Activated CD8-positive, alpha-beta T cell treated with anti-CD3 and anti-CD28 coated beads, Interleukin-2, amount 10 ng/mL, durations not matched to agents 7 days and 5 days (primary cell): ENCODE measurements at regions not wholly inside any gene's neighbourhood (a gene's known extent, or its start where the extent isn't known, plus 50 kb on each side); places are given as distances from the start of the nearest gene placed in this dataset.

Experiments
- ATAC-seq: fragments of 150-1000 bp; cut with Tn5 transposase; one replicate; pipeline ENCODE4 v1.10.0; 2021; ENCODE audit warnings: moderate library complexity
- CTCF ChIA-PET: fragments of 350-600 bp; sonication (Branson Sonifier 250); formaldehyde crosslinking; loops from one replicate; lab custom pipeline; 2021; ENCODE audit warnings: antibody characterized with exemption; lab: Charles Lee
- POLR2A ChIA-PET: fragments of 350-600 bp; sonication (Branson Sonifier 250); formaldehyde crosslinking; loops from one replicate; lab custom pipeline; 2021; ENCODE audit warnings: antibody characterized with exemption; lab: Charles Lee
- DNase-seq: peaks from one replicate; pipeline ENCODE4 v3.0.0-alpha.2; 2020
- H3K27ac Mint-ChIP-seq: one replicate; pipeline ENCODE4 v1.8.0; 2021; ENCODE audit warnings: mild to moderate bottlenecking, mixed read lengths
- H3K27me3 Mint-ChIP-seq: one replicate; pipeline ENCODE4 v1.8.0; 2021; ENCODE audit warnings: low read depth, mixed read lengths
- H3K36me3 Mint-ChIP-seq: one replicate; pipeline ENCODE4 v1.8.0; 2021; ENCODE audit warnings: low read depth, mixed read lengths
- H3K4me1 Mint-ChIP-seq: one replicate; pipeline ENCODE4 v1.8.0; 2021; ENCODE audit warnings: low read depth, mixed read lengths
- H3K4me3 Mint-ChIP-seq: one replicate; pipeline ENCODE4 v1.8.0; 2021; ENCODE audit warnings: mild to moderate bottlenecking, mixed read lengths
- H3K9me3 Mint-ChIP-seq: one replicate; pipeline ENCODE4 v1.8.0; 2022; ENCODE audit warnings: mixed read lengths; ENCODE audit not compliant: insufficient read depth

DNA sequence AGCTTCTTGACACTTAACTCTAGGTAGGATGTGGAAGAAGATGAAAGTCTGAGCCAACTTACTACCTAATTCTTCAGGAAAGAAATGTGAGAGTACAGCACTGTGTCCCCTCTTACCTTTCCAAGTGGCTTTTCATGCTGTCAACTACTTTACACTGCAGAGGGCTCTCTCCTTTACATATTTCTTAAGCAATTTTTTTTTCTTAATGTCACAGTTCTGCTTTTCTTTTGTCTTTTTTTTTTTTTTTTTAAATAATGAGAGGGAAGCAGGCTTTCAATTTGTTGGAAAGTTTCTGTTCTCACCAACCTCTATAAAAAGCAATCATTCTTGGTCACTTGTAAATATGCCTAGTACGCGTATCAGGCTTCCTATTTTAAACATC lies 212.7 kb upstream of the MIR17HG start:
- no peak overlapping the region for H3K4me3 Mint-ChIP-seq

DNA sequence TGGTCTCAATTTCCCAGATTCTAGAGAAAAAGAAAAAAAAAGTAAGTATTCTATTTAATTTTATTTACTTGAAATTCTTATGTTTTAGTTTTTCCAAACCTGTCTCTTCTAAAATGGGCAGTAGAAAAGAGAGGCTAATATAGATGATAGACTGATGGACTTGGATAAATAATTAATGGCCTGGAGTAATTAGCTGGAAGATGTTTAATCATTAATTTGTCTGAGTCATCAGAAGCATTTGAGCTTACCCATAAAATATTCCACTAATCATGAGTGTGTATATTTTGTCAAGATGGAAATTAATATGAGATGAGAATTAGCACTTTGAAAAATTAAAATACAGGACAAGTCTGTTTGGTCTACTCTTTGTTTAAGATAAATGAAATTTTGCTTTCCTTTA lies 212.1 kb upstream of the MIR17HG start:
- ATAC-seq, result no peak
- ChIA-PET POLR2A (no interaction called here), CTCF (no interaction called here)
- no peak overlapping the region for H3K27ac Mint-ChIP-seq
- no peaks in the 10 kb centered on the region for H3K36me3 Mint-ChIP-seq
- H3K4me3 Mint-ChIP-seq, result no peak overlapping the region
- DNase-seq, result no peak
- no peaks in the 10 kb centered on the region for H3K4me1 Mint-ChIP-seq
- H3K27me3 Mint-ChIP-seq, result no peaks in the 10 kb centered on the region
- H3K9me3 Mint-ChIP-seq, result no peaks in the 10 kb centered on the region

More for the DNA sequence above, 212.7 kb upstream of the MIR17HG start:
- H3K27me3 Mint-ChIP-seq, result no peaks in the 10 kb centered on the region
- ATAC-seq, result no peak
- DNase-seq, result no peak
- POLR2A ChIA-PET, result no interaction called here
- no peak overlapping the region for H3K27ac Mint-ChIP-seq
- no peaks in the 10 kb centered on the region for H3K4me1 Mint-ChIP-seq
- H3K36me3 Mint-ChIP-seq, result no peaks in the 10 kb centered on the region
- CTCF ChIA-PET, result interaction anchor here (0.6 to 1.1 kb wide), 5 partner anchors 8 to 179 kb away, joined by 3 to 5 read pairs (median 3); no protein-coding TSS in a partner anchor
- H3K9me3 Mint-ChIP-seq, result no peaks in the 10 kb centered on the region

DNA sequence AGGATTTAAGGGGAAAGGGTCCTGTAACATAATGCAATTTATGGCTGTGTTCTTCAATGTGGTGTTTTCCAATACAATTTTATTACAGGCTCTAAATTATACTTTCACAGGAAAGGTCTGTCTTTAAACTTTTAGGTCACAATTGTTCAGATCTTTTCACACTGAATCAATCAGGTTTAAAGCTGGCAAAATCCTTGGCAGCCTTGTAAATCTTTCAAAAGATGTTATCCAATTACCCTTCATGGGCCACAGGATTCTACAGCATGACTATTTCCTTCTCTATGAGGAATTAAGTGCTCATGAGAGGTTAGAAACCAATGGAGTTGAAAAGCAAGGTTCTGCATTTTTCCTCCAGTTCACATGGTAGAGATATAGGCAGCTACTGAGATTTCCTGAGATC lies 211.5 kb upstream of the MIR17HG start:
- H3K27me3 Mint-ChIP-seq, result no peaks in the 10 kb centered on the region
- POLR2A ChIA-PET, result no interaction called here
- H3K9me3 Mint-ChIP-seq, result no peaks in the 10 kb centered on the region
- DNase-seq, result no peak
- CTCF ChIA-PET, result no interaction called here
- ATAC-seq, result no peak
- H3K4me3 Mint-ChIP-seq, result no peak overlapping the region
- no peak overlapping the region for H3K27ac Mint-ChIP-seq
- no peaks in the 10 kb centered on the region for H3K36me3 Mint-ChIP-seq
- H3K4me1 Mint-ChIP-seq, result no peaks in the 10 kb centered on the region

DNA sequence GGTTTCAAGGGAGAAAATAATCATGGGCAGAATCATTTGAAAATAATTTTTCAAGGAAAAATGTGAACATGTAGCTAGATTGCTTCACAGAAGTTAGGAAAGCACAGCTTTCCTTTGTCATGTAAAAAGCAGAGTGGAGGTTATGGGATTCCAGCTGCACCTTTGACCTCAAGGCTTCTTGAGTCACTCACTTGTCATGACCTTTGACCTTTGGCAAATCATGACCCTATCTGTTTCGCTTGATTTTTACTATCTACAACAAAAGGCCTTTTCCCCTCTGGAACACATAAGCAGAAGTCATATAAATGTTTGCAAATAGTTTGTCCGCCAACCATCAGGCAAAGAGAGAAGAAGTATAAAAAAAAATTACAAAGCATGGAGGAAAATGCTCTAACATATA lies 210.7 kb upstream of the MIR17HG start:
- Mint-ChIP-seq H3K9me3 (no peaks in the 10 kb centered on the region), H3K4me3 (no peak overlapping the region), H3K4me1 (no peaks in the 10 kb centered on the region), H3K36me3 (no peaks in the 10 kb centered on the region), H3K27ac (no peak overlapping the region), H3K27me3 (no peaks in the 10 kb centered on the region)
- ATAC-seq, result no peak
- no peak for DNase-seq
- ChIA-PET CTCF (no interaction called here), POLR2A (no interaction called here)

DNA sequence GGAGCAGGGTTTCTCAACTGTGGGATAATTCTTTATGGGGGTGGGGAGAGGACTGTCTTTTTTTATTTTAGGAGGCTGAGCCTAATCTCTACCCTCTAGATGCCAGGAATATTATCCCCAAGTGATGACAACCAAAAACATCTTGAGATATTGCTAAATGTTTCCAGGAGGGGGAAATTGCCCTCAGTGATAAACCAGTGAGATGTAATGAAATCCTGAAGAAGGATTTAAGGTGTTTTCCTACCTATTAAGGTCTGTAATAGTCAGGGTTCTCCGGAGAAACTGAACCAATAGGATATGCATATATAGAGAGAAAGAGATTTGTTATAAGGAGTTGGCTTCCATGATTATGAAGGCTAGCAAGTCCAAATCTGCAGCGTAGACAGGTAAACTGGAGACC lies 208.3 kb upstream of the MIR17HG start:
- Mint-ChIP-seq H3K27ac (no peak overlapping the region), H3K27me3 (peaks cover under 1% of the 10 kb centered on the region), H3K36me3 (no peaks in the 10 kb centered on the region), H3K9me3 (no peaks in the 10 kb centered on the region), H3K4me3 (no peak overlapping the region), H3K4me1 (no peaks in the 10 kb centered on the region)
- CTCF ChIA-PET, result no interaction called here
- POLR2A ChIA-PET, result no interaction called here
- ATAC-seq (no peak), DNase-seq (no peak)

DNA sequence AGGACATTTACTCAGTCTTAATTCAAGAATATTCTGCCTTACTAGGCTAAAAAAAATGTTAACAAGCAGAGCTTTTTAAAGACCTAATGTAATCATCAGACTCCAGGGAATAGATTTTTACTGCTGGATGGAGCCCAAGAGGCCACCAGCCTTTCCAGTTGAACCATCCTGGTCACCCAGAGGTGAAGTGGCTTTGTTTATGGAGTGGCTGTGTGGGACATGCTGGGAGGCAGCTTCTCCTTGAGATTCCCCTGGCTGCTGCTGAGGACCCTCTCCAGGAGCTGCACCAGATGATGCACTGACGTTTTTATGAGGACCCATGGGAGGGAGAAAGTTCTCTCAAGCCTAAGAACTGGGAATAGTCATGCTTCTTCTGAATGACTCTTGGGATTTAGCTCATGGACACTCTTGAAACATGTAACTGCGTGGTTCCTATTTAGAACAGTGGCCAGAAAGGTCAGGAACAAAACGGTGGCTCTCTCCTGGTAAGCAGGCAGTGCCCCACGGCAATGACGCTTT lies 205.9 kb upstream of the MIR17HG start:
- Mint-ChIP-seq H3K36me3 (no peaks in the 10 kb centered on the region), H3K27me3 (peaks cover 2% of the 10 kb centered on the region), H3K27ac (no peak overlapping the region), H3K4me1 (no peaks in the 10 kb centered on the region), H3K4me3 (no peak overlapping the region), H3K9me3 (no peaks in the 10 kb centered on the region)
- no peak for ATAC-seq
- ChIA-PET CTCF (interaction anchor here (0.9 kb wide), 1 partner anchor 584 kb away, joined by 3 read pairs; no protein-coding TSS in a partner anchor), POLR2A (no interaction called here)
- DNase-seq, result no peak

DNA sequence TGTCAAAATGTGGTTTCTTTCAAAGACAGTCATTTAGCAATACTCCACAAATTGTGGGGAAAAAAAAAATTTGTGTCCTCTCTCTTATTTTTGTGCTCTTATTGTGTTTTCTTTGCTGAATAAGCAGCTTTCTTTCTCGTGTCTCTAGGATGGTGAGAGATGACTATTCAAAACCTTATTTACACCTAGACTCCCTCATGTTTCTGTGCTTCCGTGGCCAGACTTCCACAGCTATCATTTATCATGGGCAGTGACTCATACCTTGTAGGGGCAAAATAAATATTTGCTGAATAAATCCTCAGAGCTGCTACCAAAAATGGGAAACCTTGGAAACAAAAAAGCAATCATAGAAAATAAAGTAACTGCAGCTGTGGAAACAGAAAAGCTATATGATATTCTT lies 204.9 kb upstream of the MIR17HG start:
- no peak overlapping the region for H3K27ac Mint-ChIP-seq
- no peak overlapping the region for H3K4me3 Mint-ChIP-seq
- ATAC-seq (no peak), DNase-seq (no peak)
- ChIA-PET POLR2A (no interaction called here), CTCF (interaction anchor here (0.9 kb wide), 1 partner anchor 8 kb away, joined by 3 read pairs; no protein-coding TSS in a partner anchor)
- no peaks in the 10 kb centered on the region for H3K36me3 Mint-ChIP-seq
- no peaks in the 10 kb centered on the region for H3K4me1 Mint-ChIP-seq
- H3K27me3 Mint-ChIP-seq, result peaks cover 4% of the 10 kb centered on the region
- no peaks in the 10 kb centered on the region for H3K9me3 Mint-ChIP-seq

DNA sequence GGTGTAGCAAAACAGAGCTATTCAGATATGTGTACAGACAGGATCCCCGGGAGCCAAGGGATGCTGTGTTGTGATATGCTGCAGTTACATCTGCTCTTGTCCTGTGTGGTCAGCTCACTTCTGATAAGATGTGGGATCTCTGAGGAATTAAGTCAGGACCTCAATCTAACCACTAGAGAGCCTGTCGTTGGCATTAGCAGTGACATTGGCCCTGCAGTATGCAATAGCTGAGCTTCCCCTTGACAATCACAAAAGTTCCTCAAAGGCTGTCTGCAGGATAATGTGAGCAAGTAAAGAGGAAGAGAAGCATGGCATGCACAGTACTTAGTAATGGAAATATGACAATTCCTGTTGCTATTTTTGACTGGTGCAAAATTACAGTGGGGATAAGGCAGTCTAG lies 203.4 kb upstream of the MIR17HG start:
- Mint-ChIP-seq H3K27me3 (peaks cover 4% of the 10 kb centered on the region), H3K9me3 (no peaks in the 10 kb centered on the region), H3K4me1 (no peaks in the 10 kb centered on the region), H3K27ac (no peak overlapping the region), H3K4me3 (no peak overlapping the region), H3K36me3 (no peaks in the 10 kb centered on the region)
- DNase-seq, result no peak
- no peak for ATAC-seq
- ChIA-PET POLR2A (no interaction called here), CTCF (interaction anchor here (0.6 kb wide), 1 partner anchor 40 kb away, joined by 3 read pairs; no protein-coding TSS in a partner anchor)

DNA sequence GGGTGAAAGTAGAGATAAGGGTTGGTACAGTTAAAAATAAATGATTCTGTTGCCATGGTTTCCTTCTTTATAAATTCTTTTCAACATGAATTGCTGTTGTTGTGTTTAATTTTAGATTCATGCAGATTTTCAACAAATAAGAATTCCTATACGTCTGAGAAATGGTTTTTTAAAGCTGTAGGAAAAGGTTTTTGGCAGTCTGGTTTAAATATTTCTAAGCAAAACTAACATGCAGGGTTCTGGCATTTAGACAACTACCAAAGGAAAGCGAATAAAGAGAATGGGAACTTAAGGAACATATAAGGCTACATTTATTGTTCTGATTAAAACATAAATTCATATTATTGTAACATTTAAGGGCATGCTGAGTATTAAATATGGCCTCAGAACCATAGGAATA lies 203.0 kb upstream of the MIR17HG start:
- no peaks in the 10 kb centered on the region for H3K36me3 Mint-ChIP-seq
- peaks cover 4% of the 10 kb centered on the region for H3K27me3 Mint-ChIP-seq
- ChIA-PET POLR2A (no interaction called here), CTCF (no interaction called here)
- no peak overlapping the region for H3K4me3 Mint-ChIP-seq
- DNase-seq, result no peak
- no peaks in the 10 kb centered on the region for H3K9me3 Mint-ChIP-seq
- no peaks in the 10 kb centered on the region for H3K4me1 Mint-ChIP-seq
- ATAC-seq, result no peak
- no peak overlapping the region for H3K27ac Mint-ChIP-seq

DNA sequence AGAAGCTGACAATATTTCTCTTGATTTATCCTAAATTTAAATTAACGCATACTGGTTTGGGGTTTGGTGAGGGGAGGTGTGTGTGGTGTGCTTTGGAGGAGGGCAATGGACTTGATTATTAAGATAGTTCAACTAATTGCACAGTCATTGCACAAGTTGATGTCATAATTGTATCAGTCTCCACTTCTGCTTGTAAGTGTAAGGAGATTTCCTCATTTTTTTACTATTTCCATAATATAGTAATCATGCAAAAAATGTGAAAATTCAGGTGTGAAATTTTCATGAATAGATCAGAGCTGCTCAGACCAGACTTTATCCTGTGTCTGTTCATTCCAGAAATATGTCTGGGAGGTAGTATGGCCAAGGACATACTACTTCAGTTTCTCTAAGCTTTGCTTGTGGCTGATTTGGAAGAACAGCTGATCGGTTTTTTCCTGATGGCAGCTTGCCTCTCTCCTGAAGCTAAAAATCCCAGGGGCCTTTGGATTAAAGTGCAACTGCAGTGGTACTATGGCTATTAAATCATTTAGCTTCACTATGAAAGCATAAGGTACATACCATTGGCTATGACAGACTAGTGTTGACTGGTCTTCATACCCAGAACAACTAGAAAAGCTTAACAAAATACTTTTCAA lies 201.8 kb upstream of the MIR17HG start:
- ATAC-seq (no peak), DNase-seq (no peak)
- H3K27ac Mint-ChIP-seq, result no peak overlapping the region
- no peaks in the 10 kb centered on the region for H3K9me3 Mint-ChIP-seq
- peaks cover 4% of the 10 kb centered on the region for H3K27me3 Mint-ChIP-seq
- no peaks in the 10 kb centered on the region for H3K36me3 Mint-ChIP-seq
- no peaks in the 10 kb centered on the region for H3K4me1 Mint-ChIP-seq
- ChIA-PET CTCF (no interaction called here), POLR2A (no interaction called here)
- H3K4me3 Mint-ChIP-seq, result no peak overlapping the region

DNA sequence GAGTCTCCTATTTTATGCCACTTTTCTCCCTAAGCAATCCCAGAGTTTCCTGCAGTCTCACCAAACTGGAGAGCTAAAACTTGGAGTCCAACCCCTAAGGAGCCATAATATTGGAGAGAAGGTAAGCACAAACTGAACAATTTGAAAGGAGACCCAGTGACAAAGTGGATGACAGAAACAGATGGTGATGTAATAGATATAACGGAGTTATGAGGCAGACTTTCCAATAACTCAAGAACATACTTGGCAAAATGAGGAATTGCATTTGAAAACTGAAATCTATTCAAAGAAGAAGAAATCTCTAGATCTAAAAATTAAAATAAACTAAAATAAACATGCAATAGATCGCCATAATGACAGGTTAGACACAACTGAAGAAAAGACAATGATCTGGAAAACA lies 200.9 kb upstream of the MIR17HG start:
- Mint-ChIP-seq H3K4me3 (no peak overlapping the region), H3K36me3 (no peaks in the 10 kb centered on the region), H3K27me3 (peaks cover 4% of the 10 kb centered on the region), H3K27ac (no peak overlapping the region), H3K9me3 (no peaks in the 10 kb centered on the region), H3K4me1 (no peaks in the 10 kb centered on the region)
- DNase-seq, result no peak
- CTCF ChIA-PET, result no interaction called here
- no peak for ATAC-seq
- POLR2A ChIA-PET, result no interaction called here

DNA sequence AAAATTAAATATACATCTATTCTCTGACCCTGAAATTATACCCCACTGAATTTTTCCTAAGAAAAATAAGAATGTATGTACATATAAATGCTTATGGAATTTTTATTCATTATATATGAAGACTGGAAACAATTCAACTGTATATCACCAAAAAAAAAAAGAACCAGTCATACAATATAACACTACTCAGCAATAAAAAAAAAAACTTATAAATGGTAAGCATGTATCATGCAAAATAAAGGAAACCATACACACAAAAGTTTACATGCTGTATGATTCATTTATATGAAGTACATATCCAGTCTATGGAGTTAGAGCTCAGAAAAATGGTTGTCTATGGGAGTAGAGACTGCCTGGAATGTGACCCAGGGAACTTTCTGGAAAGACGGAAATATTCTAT lies 199.4 kb upstream of the MIR17HG start:
- no peak for DNase-seq
- no peak for ATAC-seq
- no peaks in the 10 kb centered on the region for H3K4me1 Mint-ChIP-seq
- ChIA-PET CTCF (no interaction called here), POLR2A (no interaction called here)
- H3K4me3 Mint-ChIP-seq, result no peak overlapping the region
- H3K27ac Mint-ChIP-seq, result no peak overlapping the region
- H3K36me3 Mint-ChIP-seq, result no peaks in the 10 kb centered on the region
- peaks cover 6% of the 10 kb centered on the region for H3K27me3 Mint-ChIP-seq
- no peaks in the 10 kb centered on the region for H3K9me3 Mint-ChIP-seq
